HFFc6 (cell line): ENCODE measurements at regions not wholly inside any gene's neighbourhood (a gene's known extent, or its start where the extent isn't known, plus 50 kb on each side); places are given as distances from the start of the nearest gene placed in this dataset.

ENCODE experiments used
- DNase-seq: peaks from one replicate; pipeline ENCODE4 v3.0.0-alpha.2; 2018
- H3K27ac Mint-ChIP-seq: 2 replicates; pipeline ENCODE4 v1.8.0; 2020; ENCODE audit warnings: mild to moderate bottlenecking, mixed read lengths
- H3K27me3 Mint-ChIP-seq: 2 replicates; pipeline ENCODE4 v1.8.0; 2021; ENCODE audit warnings: mild to moderate bottlenecking, moderate library complexity, mixed read lengths; ENCODE audit not compliant: insufficient read depth
- H3K36me3 Mint-ChIP-seq: 2 replicates; pipeline ENCODE4 v1.8.0; 2021; ENCODE audit warnings: low read depth, mixed read lengths
- H3K4me1 Mint-ChIP-seq: 2 replicates; pipeline ENCODE4 v1.8.0; 2020; ENCODE audit warnings: low read depth, mixed read lengths
- H3K4me3 Mint-ChIP-seq: 2 replicates; pipeline ENCODE4 v1.8.0; 2020; ENCODE audit warnings: mild to moderate bottlenecking, moderate library complexity, mixed read lengths
- H3K9me3 Mint-ChIP-seq: 2 replicates; pipeline ENCODE4 v1.8.0; 2020; ENCODE audit warnings: mild to moderate bottlenecking, mixed read lengths
- TF ChIP-seq, protein P1 (sequence below): fragments of 200-600 bp; sonication (generic); IDR thresholded peaks from 2 replicates; pipeline ENCODE4 v1.5.0; 2021; ENCODE audit warnings: antibody characterized with exemption, mild to moderate bottlenecking

DNA sequence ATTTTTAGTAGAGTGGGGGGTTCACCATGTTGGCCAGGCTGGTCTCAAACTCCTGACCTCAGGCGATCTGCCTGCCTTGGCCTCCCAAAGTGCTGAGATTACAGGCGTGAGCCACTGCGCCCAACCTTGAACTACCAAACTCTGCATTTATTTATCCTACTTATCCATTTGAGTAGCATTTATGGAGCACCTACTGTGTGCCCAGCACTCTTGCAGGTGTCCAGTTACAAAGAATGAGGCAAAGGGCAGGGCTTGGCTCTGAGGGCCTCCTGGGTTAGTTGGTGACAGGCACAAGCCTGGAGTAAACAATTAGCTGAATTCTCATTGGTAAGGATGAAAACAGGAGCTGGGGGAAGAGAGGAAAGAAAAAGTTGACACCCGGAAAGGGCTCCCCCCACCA, 93.4 kb upstream of the FOXP4 start:
- Mint-ChIP-seq H3K4me1 (peaks cover 12% of the 10 kb centered on the region), H3K4me3 (no peak overlapping the region), H3K27me3 (peaks cover 31% of the 10 kb centered on the region), H3K36me3 (no peaks in the 10 kb centered on the region), H3K27ac (no peak overlapping the region), H3K9me3 (no peaks in the 10 kb centered on the region)
- no peak for DNase-seq
- TF ChIP-seq, protein P1, sequence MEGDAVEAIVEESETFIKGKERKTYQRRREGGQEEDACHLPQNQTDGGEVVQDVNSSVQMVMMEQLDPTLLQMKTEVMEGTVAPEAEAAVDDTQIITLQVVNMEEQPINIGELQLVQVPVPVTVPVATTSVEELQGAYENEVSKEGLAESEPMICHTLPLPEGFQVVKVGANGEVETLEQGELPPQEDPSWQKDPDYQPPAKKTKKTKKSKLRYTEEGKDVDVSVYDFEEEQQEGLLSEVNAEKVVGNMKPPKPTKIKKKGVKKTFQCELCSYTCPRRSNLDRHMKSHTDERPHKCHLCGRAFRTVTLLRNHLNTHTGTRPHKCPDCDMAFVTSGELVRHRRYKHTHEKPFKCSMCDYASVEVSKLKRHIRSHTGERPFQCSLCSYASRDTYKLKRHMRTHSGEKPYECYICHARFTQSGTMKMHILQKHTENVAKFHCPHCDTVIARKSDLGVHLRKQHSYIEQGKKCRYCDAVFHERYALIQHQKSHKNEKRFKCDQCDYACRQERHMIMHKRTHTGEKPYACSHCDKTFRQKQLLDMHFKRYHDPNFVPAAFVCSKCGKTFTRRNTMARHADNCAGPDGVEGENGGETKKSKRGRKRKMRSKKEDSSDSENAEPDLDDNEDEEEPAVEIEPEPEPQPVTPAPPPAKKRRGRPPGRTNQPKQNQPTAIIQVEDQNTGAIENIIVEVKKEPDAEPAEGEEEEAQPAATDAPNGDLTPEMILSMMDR, result no peak

DNA sequence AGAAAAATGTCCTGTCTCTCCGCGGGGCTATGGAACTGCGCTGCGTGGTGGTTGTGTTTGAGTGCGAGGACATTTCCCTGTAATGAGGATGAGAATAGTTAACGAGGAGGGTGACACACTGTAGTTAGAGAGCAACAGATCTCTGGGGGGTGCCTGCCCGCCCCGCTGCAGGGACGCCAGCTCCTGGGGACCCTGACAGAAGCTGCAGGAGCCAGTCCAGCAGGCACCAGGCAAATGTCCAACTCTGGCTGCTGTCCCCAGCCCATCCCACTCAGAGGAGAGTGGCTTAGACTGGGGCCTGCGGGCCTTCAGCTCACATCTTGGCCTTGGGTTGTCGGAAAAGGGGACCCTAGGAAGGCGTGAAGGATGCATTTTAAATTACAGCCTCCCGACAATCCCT, 92.9 kb upstream of the FOXP4 start:
- Mint-ChIP-seq H3K36me3 (no peaks in the 10 kb centered on the region), H3K9me3 (no peaks in the 10 kb centered on the region), H3K4me1 (peaks cover 12% of the 10 kb centered on the region), H3K4me3 (no peak overlapping the region), H3K27me3 (peaks cover 31% of the 10 kb centered on the region), H3K27ac (no peak overlapping the region)
- no peak for DNase-seq
- TF ChIP-seq, protein P1, result no peak

DNA sequence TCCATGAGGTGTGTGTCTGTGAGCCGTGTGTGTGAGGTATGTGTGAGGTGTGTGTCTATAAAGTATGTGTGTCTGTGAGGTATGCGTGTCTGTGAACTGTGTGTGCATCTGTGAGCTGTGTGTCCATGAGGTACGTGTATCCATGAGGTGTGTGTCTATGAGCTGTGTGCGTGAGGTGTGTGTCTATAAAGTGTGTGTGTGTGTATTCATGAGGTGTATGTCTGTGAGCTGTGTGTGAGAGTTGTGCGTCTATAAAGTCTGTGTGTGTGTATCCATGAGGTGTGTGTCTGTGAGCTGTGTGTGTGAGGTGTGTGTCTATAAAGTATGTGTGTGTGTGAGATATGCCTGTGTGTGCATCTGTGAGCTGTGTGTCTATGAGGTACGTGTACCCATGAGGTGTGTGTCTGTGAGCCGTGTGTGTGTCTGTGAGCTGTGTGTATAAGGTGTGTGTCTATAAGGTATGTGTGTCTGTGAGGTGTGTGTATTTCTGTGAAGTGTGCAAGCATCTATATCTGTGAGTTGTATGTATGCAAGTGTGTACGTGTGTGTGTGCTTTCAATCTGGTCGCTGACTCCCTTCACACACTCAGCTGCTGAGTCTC, 91.9 kb upstream of the FOXP4 start:
- DNase-seq, result no peak
- H3K36me3 Mint-ChIP-seq, result no peaks in the 10 kb centered on the region
- peaks cover 36% of the 10 kb centered on the region for H3K27me3 Mint-ChIP-seq
- H3K4me1 Mint-ChIP-seq, result peaks cover 12% of the 10 kb centered on the region
- H3K27ac Mint-ChIP-seq, result no peak overlapping the region
- H3K4me3 Mint-ChIP-seq, result no peak overlapping the region
- TF ChIP-seq, protein P1, result no peak
- no peaks in the 10 kb centered on the region for H3K9me3 Mint-ChIP-seq

DNA sequence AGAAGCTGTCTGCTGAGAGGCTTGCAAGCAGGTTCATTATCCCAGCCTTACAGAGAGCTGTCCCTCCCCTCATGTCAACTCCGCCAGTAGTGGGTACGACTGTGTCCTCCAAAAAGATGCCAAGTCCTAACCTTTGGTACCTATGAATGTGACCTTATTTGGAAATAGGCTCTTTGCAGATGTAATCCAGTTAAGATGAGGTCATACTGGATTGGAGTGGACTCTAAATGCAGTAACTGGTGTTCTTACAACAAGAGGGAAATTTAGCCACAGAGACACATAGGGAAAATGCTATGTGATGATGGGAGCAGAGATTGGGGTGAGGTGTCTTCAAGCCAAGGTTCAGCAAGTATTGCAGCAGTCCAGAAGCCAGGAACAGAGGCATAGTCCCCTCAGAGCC, 90.8 kb upstream of the FOXP4 start:
- peaks cover 41% of the 10 kb centered on the region for H3K27me3 Mint-ChIP-seq
- TF ChIP-seq, protein P1, result no peak
- H3K36me3 Mint-ChIP-seq, result no peaks in the 10 kb centered on the region
- no peak for DNase-seq
- H3K27ac Mint-ChIP-seq, result no peak overlapping the region
- H3K4me1 Mint-ChIP-seq, result peaks cover 12% of the 10 kb centered on the region
- H3K4me3 Mint-ChIP-seq, result no peak overlapping the region
- H3K9me3 Mint-ChIP-seq, result no peaks in the 10 kb centered on the region

- no peaks in the 10 kb centered on the region for H3K36me3 Mint-ChIP-seq
- no peak overlapping the region for H3K4me3 Mint-ChIP-seq
- H3K27ac Mint-ChIP-seq, result no peak overlapping the region
- H3K4me1 Mint-ChIP-seq, result peaks cover 12% of the 10 kb centered on the region
- TF ChIP-seq, protein P1, result no peak
- no peaks in the 10 kb centered on the region for H3K9me3 Mint-ChIP-seq
- no peak for DNase-seq
- peaks cover 41% of the 10 kb centered on the region for H3K27me3 Mint-ChIP-seq
These were observed 90.4 kb upstream of the FOXP4 start for GRCh38 chr6:41455818-41456217.

GRCh38 chr6:41457303-41457670, 88.9 kb upstream of the FOXP4 start:
- Mint-ChIP-seq H3K4me3 (no peak overlapping the region), H3K27ac (no peak overlapping the region), H3K36me3 (no peaks in the 10 kb centered on the region), H3K9me3 (no peaks in the 10 kb centered on the region), H3K27me3 (peaks cover 32% of the 10 kb centered on the region), H3K4me1 (no peaks in the 10 kb centered on the region)
- TF ChIP-seq, protein P1, result no peak
- no peak for DNase-seq
